Thyroid gland (tissue), 4 donors: ENCODE measurements at regions not wholly inside any gene's neighbourhood (a gene's known extent, or its start where the extent isn't known, plus 50 kb on each side); places are given as distances from the start of the nearest gene placed in this dataset.

Experiments
- POLR2A ChIP-seq, 2 donors: fragments of 450-650 bp; IDR thresholded peaks; one replicate each; pipeline ENCODE4 v1.6.1; 2017; ENCODE audit warnings: antibody characterized with exemption in 2 of 2, mild to moderate bottlenecking in 2 of 2, moderate library complexity in 1 of 2
- TF ChIP-seq, protein P1 (sequence below), 6 experiments: fragments of 200-600 bp in 3 of 6; fragments of 450-650 bp in 3 of 6; sonication (generic) in 3 of 6; IDR thresholded peaks; one replicate each; pipeline ENCODE4 v1.5.1; 2016 to 2019; ENCODE audit warnings: antibody characterized with exemption in 6 of 6, mild to moderate bottlenecking in 2 of 6, inconsistent platforms in 1 of 6, moderate library complexity in 1 of 6

DNA sequence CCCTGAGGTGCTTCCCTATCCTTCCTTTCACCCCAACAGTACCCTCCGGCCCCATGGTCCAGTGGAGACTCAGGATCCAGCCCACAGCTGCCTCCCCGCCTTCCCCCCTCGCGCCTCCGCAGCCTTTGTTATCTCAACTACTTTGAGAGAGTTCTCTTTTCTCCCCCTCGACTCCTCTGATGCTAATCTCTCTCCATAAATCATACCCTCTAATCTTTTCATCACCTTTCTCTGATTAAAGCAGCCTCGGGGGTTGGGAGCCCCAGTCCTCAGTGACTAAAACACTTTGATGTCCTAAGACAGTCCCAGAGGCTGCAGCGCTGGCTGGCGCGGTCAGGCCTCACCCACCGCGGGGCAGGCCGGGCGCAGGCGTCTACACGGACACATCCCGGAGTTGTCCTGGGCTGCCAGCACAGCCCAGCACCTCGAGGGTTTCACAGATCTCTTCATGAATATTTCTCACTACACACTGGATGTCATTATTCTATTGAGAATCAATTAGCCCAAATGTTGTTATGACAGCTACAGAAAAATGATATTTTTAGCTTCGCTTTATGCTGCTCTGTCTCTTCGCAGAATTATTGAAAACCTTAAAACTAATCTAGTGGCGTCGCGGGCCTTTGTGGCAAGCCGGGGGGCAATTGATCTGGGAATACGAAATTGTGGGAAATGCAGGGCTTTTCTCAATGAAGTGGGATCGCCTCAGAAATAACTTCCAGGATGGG lies 289.5 kb downstream of the RRAGC start:
- no peak for TF ChIP-seq POLR2A (IDR thresholded peaks at IDR 0.05)
- TF ChIP-seq, protein P1, sequence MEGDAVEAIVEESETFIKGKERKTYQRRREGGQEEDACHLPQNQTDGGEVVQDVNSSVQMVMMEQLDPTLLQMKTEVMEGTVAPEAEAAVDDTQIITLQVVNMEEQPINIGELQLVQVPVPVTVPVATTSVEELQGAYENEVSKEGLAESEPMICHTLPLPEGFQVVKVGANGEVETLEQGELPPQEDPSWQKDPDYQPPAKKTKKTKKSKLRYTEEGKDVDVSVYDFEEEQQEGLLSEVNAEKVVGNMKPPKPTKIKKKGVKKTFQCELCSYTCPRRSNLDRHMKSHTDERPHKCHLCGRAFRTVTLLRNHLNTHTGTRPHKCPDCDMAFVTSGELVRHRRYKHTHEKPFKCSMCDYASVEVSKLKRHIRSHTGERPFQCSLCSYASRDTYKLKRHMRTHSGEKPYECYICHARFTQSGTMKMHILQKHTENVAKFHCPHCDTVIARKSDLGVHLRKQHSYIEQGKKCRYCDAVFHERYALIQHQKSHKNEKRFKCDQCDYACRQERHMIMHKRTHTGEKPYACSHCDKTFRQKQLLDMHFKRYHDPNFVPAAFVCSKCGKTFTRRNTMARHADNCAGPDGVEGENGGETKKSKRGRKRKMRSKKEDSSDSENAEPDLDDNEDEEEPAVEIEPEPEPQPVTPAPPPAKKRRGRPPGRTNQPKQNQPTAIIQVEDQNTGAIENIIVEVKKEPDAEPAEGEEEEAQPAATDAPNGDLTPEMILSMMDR (IDR thresholded peaks at IDR 0.05) = no peak
